Activated naive CD8-positive, alpha-beta T cell treated with anti-CD3 and anti-CD28 coated beads for 36 hours (primary cell): ENCODE measurements at regions not wholly inside any gene's neighbourhood (a gene's known extent, or its start where the extent isn't known, plus 50 kb on each side); places are given as distances from the start of the nearest gene placed in this dataset.

Experiments used
- DNase-seq: peaks from one replicate; pipeline ENCODE4 v3.0.0; 2021
- H3K27ac Mint-ChIP-seq: one replicate; pipeline ENCODE4 v1.8.0; 2022; ENCODE audit warnings: mild to moderate bottlenecking, moderate library complexity, mixed read lengths
- H3K27me3 Mint-ChIP-seq: one replicate; pipeline ENCODE4 v1.8.0; 2022; ENCODE audit warnings: mild to moderate bottlenecking, mixed read lengths
- H3K36me3 Mint-ChIP-seq: one replicate; pipeline ENCODE4 v1.8.0; 2021; ENCODE audit warnings: mild to moderate bottlenecking, mixed read lengths
- H3K4me1 Mint-ChIP-seq: one replicate; pipeline ENCODE4 v1.8.0; 2021; ENCODE audit warnings: mixed read lengths
- H3K4me3 Mint-ChIP-seq: one replicate; pipeline ENCODE4 v1.8.0; 2022; ENCODE audit warnings: mild to moderate bottlenecking, moderate library complexity, mixed read lengths
- H3K9me3 Mint-ChIP-seq: one replicate; pipeline ENCODE4 v1.8.0; 2022; ENCODE audit warnings: mixed read lengths

- Mint-ChIP-seq H3K4me1 (no peaks in the 10 kb centered on the region), H3K9me3 (peaks cover 2% of the 10 kb centered on the region), H3K27me3 (no peaks in the 10 kb centered on the region), H3K27ac (no peak overlapping the region), H3K36me3 (no peaks in the 10 kb centered on the region), H3K4me3 (no peak overlapping the region)
- DNase-seq: no peak
These were observed 409.0 kb downstream of the TUSC7 start for GRCh38 chr3:117118604-117119003.

- Mint-ChIP-seq H3K4me1 (no peaks in the 10 kb centered on the region), H3K27ac (no peak overlapping the region), H3K27me3 (no peaks in the 10 kb centered on the region), H3K9me3 (peaks cover 2% of the 10 kb centered on the region), H3K4me3 (no peak overlapping the region), H3K36me3 (no peaks in the 10 kb centered on the region)
- no peak for DNase-seq
These were observed 410.4 kb downstream of the TUSC7 start for GRCh38 chr3:117120014-117120413.

- H3K27ac Mint-ChIP-seq: no peak overlapping the region
- no peaks in the 10 kb centered on the region for H3K9me3 Mint-ChIP-seq
- H3K27me3 Mint-ChIP-seq: no peaks in the 10 kb centered on the region
- DNase-seq: no peak
- no peaks in the 10 kb centered on the region for H3K4me1 Mint-ChIP-seq
- H3K36me3 Mint-ChIP-seq: no peaks in the 10 kb centered on the region
- no peak overlapping the region for H3K4me3 Mint-ChIP-seq
These were observed 413.0 kb downstream of the TUSC7 start for GRCh38 chr3:117122609-117123008.

- no peak overlapping the region for H3K27ac Mint-ChIP-seq
- H3K9me3 Mint-ChIP-seq: peaks cover 1% of the 10 kb centered on the region
- no peaks in the 10 kb centered on the region for H3K27me3 Mint-ChIP-seq
- H3K4me3 Mint-ChIP-seq: no peak overlapping the region
- H3K4me1 Mint-ChIP-seq: no peaks in the 10 kb centered on the region
- no peak for DNase-seq
- no peaks in the 10 kb centered on the region for H3K36me3 Mint-ChIP-seq
These were observed 416.9 kb downstream of the TUSC7 start for GRCh38 chr3:117126460-117126859.

GRCh38 chr3:117126946-117127546 lies 417.5 kb downstream of the TUSC7 start:
- no peaks in the 10 kb centered on the region for H3K4me1 Mint-ChIP-seq
- H3K27me3 Mint-ChIP-seq: no peaks in the 10 kb centered on the region
- no peak overlapping the region for H3K27ac Mint-ChIP-seq
- no peaks in the 10 kb centered on the region for H3K36me3 Mint-ChIP-seq
- DNase-seq: no peak
- H3K4me3 Mint-ChIP-seq: no peak overlapping the region
- peaks cover 1% of the 10 kb centered on the region for H3K9me3 Mint-ChIP-seq

- no peak overlapping the region for H3K27ac Mint-ChIP-seq
- no peak overlapping the region for H3K4me3 Mint-ChIP-seq
- H3K9me3 Mint-ChIP-seq: peaks cover 1% of the 10 kb centered on the region
- no peak for DNase-seq
- H3K36me3 Mint-ChIP-seq: no peaks in the 10 kb centered on the region
- no peaks in the 10 kb centered on the region for H3K27me3 Mint-ChIP-seq
- H3K4me1 Mint-ChIP-seq: no peaks in the 10 kb centered on the region
These were observed 418.6 kb downstream of the TUSC7 start for GRCh38 chr3:117128133-117128532.

GRCh38 chr3:117128872-117129271 lies 419.3 kb downstream of the TUSC7 start:
- no peaks in the 10 kb centered on the region for H3K4me1 Mint-ChIP-seq
- no peaks in the 10 kb centered on the region for H3K36me3 Mint-ChIP-seq
- no peak overlapping the region for H3K27ac Mint-ChIP-seq
- peaks cover 1% of the 10 kb centered on the region for H3K9me3 Mint-ChIP-seq
- DNase-seq: no peak
- H3K4me3 Mint-ChIP-seq: no peak overlapping the region
- no peaks in the 10 kb centered on the region for H3K27me3 Mint-ChIP-seq

GRCh38 chr3:117129516-117129915 lies 419.9 kb downstream of the TUSC7 start:
- H3K9me3 Mint-ChIP-seq: peaks cover 1% of the 10 kb centered on the region
- no peak overlapping the region for H3K4me3 Mint-ChIP-seq
- DNase-seq: no peak
- H3K36me3 Mint-ChIP-seq: no peaks in the 10 kb centered on the region
- H3K27ac Mint-ChIP-seq: no peak overlapping the region
- H3K4me1 Mint-ChIP-seq: no peaks in the 10 kb centered on the region
- no peaks in the 10 kb centered on the region for H3K27me3 Mint-ChIP-seq

GRCh38 chr3:117130222-117130621 lies 420.6 kb downstream of the TUSC7 start:
- H3K27me3 Mint-ChIP-seq: no peaks in the 10 kb centered on the region
- no peaks in the 10 kb centered on the region for H3K36me3 Mint-ChIP-seq
- peaks cover 1% of the 10 kb centered on the region for H3K9me3 Mint-ChIP-seq
- H3K27ac Mint-ChIP-seq: no peak overlapping the region
- H3K4me1 Mint-ChIP-seq: no peaks in the 10 kb centered on the region
- H3K4me3 Mint-ChIP-seq: no peak overlapping the region
- DNase-seq: no peak

- no peaks in the 10 kb centered on the region for H3K4me1 Mint-ChIP-seq
- H3K36me3 Mint-ChIP-seq: no peaks in the 10 kb centered on the region
- no peak overlapping the region for H3K27ac Mint-ChIP-seq
- no peaks in the 10 kb centered on the region for H3K27me3 Mint-ChIP-seq
- no peak overlapping the region for H3K4me3 Mint-ChIP-seq
- DNase-seq: no peak
- H3K9me3 Mint-ChIP-seq: peaks cover 1% of the 10 kb centered on the region
These were observed 421.7 kb downstream of the TUSC7 start for GRCh38 chr3:117131259-117131658.

GRCh38 chr3:117133066-117133465 lies 423.5 kb downstream of the TUSC7 start:
- no peaks in the 10 kb centered on the region for H3K27me3 Mint-ChIP-seq
- H3K27ac Mint-ChIP-seq: no peak overlapping the region
- H3K36me3 Mint-ChIP-seq: no peaks in the 10 kb centered on the region
- H3K4me3 Mint-ChIP-seq: no peak overlapping the region
- no peak for DNase-seq
- H3K9me3 Mint-ChIP-seq: peaks cover 1% of the 10 kb centered on the region
- no peaks in the 10 kb centered on the region for H3K4me1 Mint-ChIP-seq

- Mint-ChIP-seq H3K4me1 (no peaks in the 10 kb centered on the region), H3K4me3 (no peak overlapping the region), H3K27ac (no peak overlapping the region), H3K27me3 (no peaks in the 10 kb centered on the region), H3K36me3 (no peaks in the 10 kb centered on the region), H3K9me3 (peaks cover 1% of the 10 kb centered on the region)
- no peak for DNase-seq
These were observed 425.6 kb downstream of the TUSC7 start for GRCh38 chr3:117135207-117135606.

GRCh38 chr3:117136003-117136402 lies 426.4 kb downstream of the TUSC7 start:
- Mint-ChIP-seq H3K27ac (no peak overlapping the region), H3K36me3 (no peaks in the 10 kb centered on the region), H3K27me3 (no peaks in the 10 kb centered on the region), H3K4me3 (no peak overlapping the region), H3K9me3 (no peaks in the 10 kb centered on the region), H3K4me1 (no peaks in the 10 kb centered on the region)
- DNase-seq: no peak

- no peaks in the 10 kb centered on the region for H3K4me1 Mint-ChIP-seq
- H3K27ac Mint-ChIP-seq: no peak overlapping the region
- H3K27me3 Mint-ChIP-seq: no peaks in the 10 kb centered on the region
- no peaks in the 10 kb centered on the region for H3K9me3 Mint-ChIP-seq
- H3K4me3 Mint-ChIP-seq: no peak overlapping the region
- no peak for DNase-seq
- no peaks in the 10 kb centered on the region for H3K36me3 Mint-ChIP-seq
These were observed 427.5 kb downstream of the TUSC7 start for GRCh38 chr3:117137065-117137464.

- H3K4me1 Mint-ChIP-seq: no peaks in the 10 kb centered on the region
- H3K27me3 Mint-ChIP-seq: no peaks in the 10 kb centered on the region
- H3K36me3 Mint-ChIP-seq: no peaks in the 10 kb centered on the region
- no peak for DNase-seq
- no peak overlapping the region for H3K4me3 Mint-ChIP-seq
- H3K9me3 Mint-ChIP-seq: no peaks in the 10 kb centered on the region
- no peak overlapping the region for H3K27ac Mint-ChIP-seq
These were observed 430.1 kb downstream of the TUSC7 start for GRCh38 chr3:117139681-117140080.

- Mint-ChIP-seq H3K27me3 (no peaks in the 10 kb centered on the region), H3K4me1 (no peaks in the 10 kb centered on the region), H3K27ac (no peak overlapping the region), H3K9me3 (no peaks in the 10 kb centered on the region), H3K36me3 (no peaks in the 10 kb centered on the region), H3K4me3 (no peak overlapping the region)
- no peak for DNase-seq
These were observed 432.2 kb downstream of the TUSC7 start for GRCh38 chr3:117141812-117142211.

- no peak overlapping the region for H3K4me3 Mint-ChIP-seq
- H3K36me3 Mint-ChIP-seq: no peaks in the 10 kb centered on the region
- no peaks in the 10 kb centered on the region for H3K27me3 Mint-ChIP-seq
- H3K4me1 Mint-ChIP-seq: no peaks in the 10 kb centered on the region
- H3K9me3 Mint-ChIP-seq: no peaks in the 10 kb centered on the region
- H3K27ac Mint-ChIP-seq: no peak overlapping the region
- no peak for DNase-seq
These were observed 435.3 kb downstream of the TUSC7 start for GRCh38 chr3:117144853-117145252.
